ENCODE measurements at regions not wholly inside any gene's neighbourhood (a gene's known extent, or its start where the extent isn't known, plus 50 kb on each side); places are given as distances from the start of the nearest gene placed in this dataset.

DNA sequence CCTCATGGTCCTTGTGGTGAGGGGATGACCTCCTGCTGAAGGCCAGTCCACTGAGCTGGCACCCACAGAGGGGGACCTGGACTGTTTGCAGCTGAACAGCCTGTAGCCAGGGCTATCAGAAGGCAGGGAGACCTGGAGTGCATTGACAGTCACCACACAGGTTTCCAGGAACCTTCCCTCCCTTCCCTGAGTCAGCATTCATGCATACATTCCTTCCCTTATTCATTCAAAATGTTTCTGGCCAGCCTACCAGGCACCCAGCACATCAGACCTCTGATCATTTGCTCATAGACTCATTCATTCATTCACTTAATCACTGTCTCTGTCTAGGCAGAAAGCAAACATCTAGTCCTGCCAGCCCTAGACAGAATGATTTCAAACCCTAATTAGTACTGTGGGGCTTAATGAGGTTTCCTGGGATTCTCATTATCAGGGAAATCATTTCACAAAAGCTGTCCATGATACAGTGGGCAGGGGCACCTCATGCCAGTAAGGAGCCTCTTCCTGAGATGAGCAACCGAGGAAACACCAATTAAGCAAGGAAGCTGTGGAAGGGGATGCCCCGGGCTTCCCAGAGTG lies 110.1 kb upstream of the PPP1R26 start:
- TF ChIP-seq POLR2AphosphoS5 (IDR thresholded peaks at IDR 0.05; ENCODE audit: low read depth, low read length) (no peak), TAF1 (IDR thresholded peaks at IDR 0.05; ENCODE audit: borderline replicate concordance, insufficient read depth, low read length) (no peak), SIN3A (IDR thresholded peaks at IDR 0.05; ENCODE audit: borderline replicate concordance, insufficient read depth, low read length) (no peak)
- TF ChIP-seq, protein P1, sequence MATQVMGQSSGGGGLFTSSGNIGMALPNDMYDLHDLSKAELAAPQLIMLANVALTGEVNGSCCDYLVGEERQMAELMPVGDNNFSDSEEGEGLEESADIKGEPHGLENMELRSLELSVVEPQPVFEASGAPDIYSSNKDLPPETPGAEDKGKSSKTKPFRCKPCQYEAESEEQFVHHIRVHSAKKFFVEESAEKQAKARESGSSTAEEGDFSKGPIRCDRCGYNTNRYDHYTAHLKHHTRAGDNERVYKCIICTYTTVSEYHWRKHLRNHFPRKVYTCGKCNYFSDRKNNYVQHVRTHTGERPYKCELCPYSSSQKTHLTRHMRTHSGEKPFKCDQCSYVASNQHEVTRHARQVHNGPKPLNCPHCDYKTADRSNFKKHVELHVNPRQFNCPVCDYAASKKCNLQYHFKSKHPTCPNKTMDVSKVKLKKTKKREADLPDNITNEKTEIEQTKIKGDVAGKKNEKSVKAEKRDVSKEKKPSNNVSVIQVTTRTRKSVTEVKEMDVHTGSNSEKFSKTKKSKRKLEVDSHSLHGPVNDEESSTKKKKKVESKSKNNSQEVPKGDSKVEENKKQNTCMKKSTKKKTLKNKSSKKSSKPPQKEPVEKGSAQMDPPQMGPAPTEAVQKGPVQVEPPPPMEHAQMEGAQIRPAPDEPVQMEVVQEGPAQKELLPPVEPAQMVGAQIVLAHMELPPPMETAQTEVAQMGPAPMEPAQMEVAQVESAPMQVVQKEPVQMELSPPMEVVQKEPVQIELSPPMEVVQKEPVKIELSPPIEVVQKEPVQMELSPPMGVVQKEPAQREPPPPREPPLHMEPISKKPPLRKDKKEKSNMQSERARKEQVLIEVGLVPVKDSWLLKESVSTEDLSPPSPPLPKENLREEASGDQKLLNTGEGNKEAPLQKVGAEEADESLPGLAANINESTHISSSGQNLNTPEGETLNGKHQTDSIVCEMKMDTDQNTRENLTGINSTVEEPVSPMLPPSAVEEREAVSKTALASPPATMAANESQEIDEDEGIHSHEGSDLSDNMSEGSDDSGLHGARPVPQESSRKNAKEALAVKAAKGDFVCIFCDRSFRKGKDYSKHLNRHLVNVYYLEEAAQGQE (IDR thresholded peaks at IDR 0.05; ENCODE audit: insufficient read depth in 1 of 2, low read depth in 2 of 2, low read length in 2 of 2): no peak
